A673 (cell line): ENCODE measurements at regions not wholly inside any gene's neighbourhood (a gene's known extent, or its start where the extent isn't known, plus 50 kb on each side); places are given as distances from the start of the nearest gene placed in this dataset.

Experiments
- EZH2 ChIP-seq: fragments of 200-600 bp; sonication (generic); IDR thresholded peaks from 2 replicates; pipeline ENCODE4 v1.6.1; 2017; ENCODE audit warnings: borderline replicate concordance, low read depth, mild to moderate bottlenecking, mixed read lengths, antibody characterized with exemption, low read length; ENCODE audit not compliant: poor library complexity, severe bottlenecking
- TF ChIP-seq, protein P1 (sequence below): fragments of 300-800, 200-600 bp; sonication (generic); conservative IDR thresholded peaks from 2 replicates; pipeline ENCODE4 v1.5.1; 2017; ENCODE audit warnings: low read depth, mild to moderate bottlenecking, antibody characterized with exemption, low read length, moderate library complexity, mixed read lengths

DNA sequence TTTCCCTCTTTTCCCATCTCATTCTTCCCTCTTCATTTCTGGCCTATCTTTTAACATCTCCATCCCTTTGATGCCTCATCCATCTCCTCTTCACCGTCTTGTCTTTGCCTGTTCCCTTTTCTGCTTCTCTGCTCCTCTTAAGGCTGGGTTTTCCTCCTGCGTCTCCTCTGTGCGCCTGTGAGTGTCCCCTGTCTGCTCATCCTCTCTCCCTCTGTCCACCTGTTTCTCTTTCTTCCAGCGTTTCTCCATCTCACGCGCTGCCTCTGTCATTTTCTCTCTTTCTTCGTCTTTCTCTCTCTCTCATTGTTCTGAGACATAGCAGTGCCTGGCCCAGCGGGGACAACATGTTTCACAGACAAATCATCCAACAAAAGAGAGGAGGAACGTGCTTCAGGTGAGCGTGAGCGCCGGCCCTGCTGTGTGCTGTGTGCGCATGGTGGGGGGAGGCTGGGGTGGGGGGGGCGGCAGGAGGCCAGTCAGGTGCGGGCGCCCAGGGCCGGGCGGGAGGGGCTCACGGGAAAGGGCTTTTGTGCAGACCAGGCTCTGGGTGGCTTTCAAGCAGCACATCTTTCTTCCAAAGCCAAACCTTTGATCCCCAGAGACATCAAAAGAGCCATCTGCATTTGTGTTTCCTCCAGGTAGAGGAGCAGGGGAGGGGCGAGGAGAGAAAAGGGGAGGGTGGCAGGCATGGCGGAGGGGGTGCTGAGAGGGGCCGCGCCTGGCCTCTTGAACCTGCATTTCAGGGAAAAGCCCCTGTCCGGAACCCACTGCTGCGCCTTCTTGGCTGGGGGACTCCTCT lies 121.3 kb downstream of the VEGFA start:
- no peak for TF ChIP-seq EZH2
- TF ChIP-seq, protein P1, sequence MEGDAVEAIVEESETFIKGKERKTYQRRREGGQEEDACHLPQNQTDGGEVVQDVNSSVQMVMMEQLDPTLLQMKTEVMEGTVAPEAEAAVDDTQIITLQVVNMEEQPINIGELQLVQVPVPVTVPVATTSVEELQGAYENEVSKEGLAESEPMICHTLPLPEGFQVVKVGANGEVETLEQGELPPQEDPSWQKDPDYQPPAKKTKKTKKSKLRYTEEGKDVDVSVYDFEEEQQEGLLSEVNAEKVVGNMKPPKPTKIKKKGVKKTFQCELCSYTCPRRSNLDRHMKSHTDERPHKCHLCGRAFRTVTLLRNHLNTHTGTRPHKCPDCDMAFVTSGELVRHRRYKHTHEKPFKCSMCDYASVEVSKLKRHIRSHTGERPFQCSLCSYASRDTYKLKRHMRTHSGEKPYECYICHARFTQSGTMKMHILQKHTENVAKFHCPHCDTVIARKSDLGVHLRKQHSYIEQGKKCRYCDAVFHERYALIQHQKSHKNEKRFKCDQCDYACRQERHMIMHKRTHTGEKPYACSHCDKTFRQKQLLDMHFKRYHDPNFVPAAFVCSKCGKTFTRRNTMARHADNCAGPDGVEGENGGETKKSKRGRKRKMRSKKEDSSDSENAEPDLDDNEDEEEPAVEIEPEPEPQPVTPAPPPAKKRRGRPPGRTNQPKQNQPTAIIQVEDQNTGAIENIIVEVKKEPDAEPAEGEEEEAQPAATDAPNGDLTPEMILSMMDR: no peak
